Keratinocyte (primary cell): ENCODE measurements at regions not wholly inside any gene's neighbourhood (a gene's known extent, or its start where the extent isn't known, plus 50 kb on each side); places are given as distances from the start of the nearest gene placed in this dataset.
A peak's percentile ranks its signal among the peaks of the same experiment; 100 is the strongest.

Experiments used
- DNase-seq: peaks from one replicate; pipeline ENCODE4 v3.0.0-alpha.2; 2011; ENCODE audit warnings: low read depth, missing footprints, low spot score
- FAIRE-seq: peaks from 2 replicates; lab custom pipeline; 2011; peaks lifted over from hg19 to GRCh38; lab: Jason Lieb, UNC
- H2AFZ ChIP-seq: 2 replicates; pipeline ENCODE4 v1.6.0; 2012; ENCODE audit warnings: low read length, control low read depth, inconsistent platforms; ENCODE audit not compliant: control insufficient read depth
- H3K27ac ChIP-seq: 2 replicates; pipeline ENCODE4 v1.5.1; 2011; ENCODE audit warnings: low read length; ENCODE audit not compliant: control insufficient read depth, insufficient read depth
- H3K27me3 ChIP-seq: 3 replicates; pipeline ENCODE4 v1.6.0; 2011; ENCODE audit warnings: low read length; ENCODE audit not compliant: control insufficient read depth, insufficient read depth; ENCODE audit errors: extremely low read depth
- H3K36me3 ChIP-seq, 2 experiments: 2 replicates in 1 of 2; 3 replicates in 1 of 2; pipeline ENCODE4 v1.5.1; 2011; ENCODE audit warnings: low read length in 2 of 2, mild to moderate bottlenecking in 1 of 2; ENCODE audit not compliant: control insufficient read depth in 2 of 2, insufficient read depth in 2 of 2; ENCODE audit errors: extremely low read depth in 1 of 2
- H3K4me1 ChIP-seq: 3 replicates; pipeline ENCODE4 v1.5.1; 2011; ENCODE audit warnings: low read length; ENCODE audit not compliant: control insufficient read depth, insufficient read depth; ENCODE audit errors: extremely low read depth
- H3K4me2 ChIP-seq: 3 replicates; pipeline ENCODE4 v1.6.0; 2011; ENCODE audit warnings: low read depth, low read length; ENCODE audit not compliant: control insufficient read depth, insufficient read depth; ENCODE audit errors: extremely low read depth
- H3K4me3 ChIP-seq, 3 experiments: fragments of 200-600 bp in 1 of 3; sonication (generic) in 1 of 3; 2 replicates in 2 of 3; 3 replicates in 1 of 3; pipeline ENCODE4 v1.5.1; 2011 to 2016; ENCODE audit warnings: low read length in 3 of 3, mild to moderate bottlenecking in 3 of 3, control low read depth in 2 of 3, inconsistent platforms in 1 of 3, low read depth in 1 of 3, mixed read lengths in 1 of 3, mixed run types in 1 of 3, moderate library complexity in 1 of 3; ENCODE audit not compliant: control insufficient read depth in 2 of 3, insufficient read depth in 2 of 3; ENCODE audit errors: extremely low read depth in 1 of 3
- H3K79me2 ChIP-seq: 2 replicates; pipeline ENCODE4 v1.6.0; 2012; ENCODE audit warnings: low read length; ENCODE audit not compliant: control insufficient read depth, insufficient read depth
- H3K9ac ChIP-seq: 3 replicates; pipeline ENCODE4 v1.6.0; 2011; ENCODE audit warnings: low read length; ENCODE audit not compliant: control insufficient read depth, insufficient read depth; ENCODE audit errors: extremely low read depth
- H3K9me1 ChIP-seq: 3 replicates; pipeline ENCODE4 v1.6.0; 2011; ENCODE audit warnings: low read length; ENCODE audit not compliant: control insufficient read depth, insufficient read depth; ENCODE audit errors: extremely low read depth
- H3K9me3 ChIP-seq: 2 replicates; pipeline ENCODE4 v1.5.1; 2012; ENCODE audit warnings: low read depth, low read length; ENCODE audit not compliant: control insufficient read depth
- H4K20me1 ChIP-seq: 3 replicates; pipeline ENCODE4 v1.6.0; 2011; ENCODE audit warnings: low read length; ENCODE audit not compliant: control insufficient read depth, insufficient read depth; ENCODE audit errors: extremely low read depth
- CTCF ChIP-seq, 3 experiments: IDR thresholded peaks in 1 of 3; conservative IDR thresholded peaks in 1 of 3; optimal IDR thresholded peaks in 1 of 3; 2 replicates in 2 of 3; 3 replicates in 1 of 3; pipeline versions ENCODE3 to v1.5.1; 2011; ENCODE audit warnings: low read length in 3 of 3, mild to moderate bottlenecking in 3 of 3, moderate library complexity in 2 of 3, control low read depth in 1 of 3, inconsistent platforms in 1 of 3; ENCODE audit not compliant: insufficient read depth in 2 of 3; ENCODE audit errors: extremely low read depth in 1 of 3
- EZH2 ChIP-seq: IDR thresholded peaks from one replicate; pipeline ENCODE4 v1.6.1; 2012; ENCODE audit warnings: inconsistent platforms, mild to moderate bottlenecking, low read length, moderate library complexity
- dilution Hi-C: fragments of 300-500 bp; cut with MboI; formaldehyde crosslinking; loops from one replicate; pipeline ENCODE4 v1.7.0; 2020; ENCODE audit warnings: low sequenced_read_pairs; ENCODE audit not compliant: extremely low pct_ligation_motif_present

DNA sequence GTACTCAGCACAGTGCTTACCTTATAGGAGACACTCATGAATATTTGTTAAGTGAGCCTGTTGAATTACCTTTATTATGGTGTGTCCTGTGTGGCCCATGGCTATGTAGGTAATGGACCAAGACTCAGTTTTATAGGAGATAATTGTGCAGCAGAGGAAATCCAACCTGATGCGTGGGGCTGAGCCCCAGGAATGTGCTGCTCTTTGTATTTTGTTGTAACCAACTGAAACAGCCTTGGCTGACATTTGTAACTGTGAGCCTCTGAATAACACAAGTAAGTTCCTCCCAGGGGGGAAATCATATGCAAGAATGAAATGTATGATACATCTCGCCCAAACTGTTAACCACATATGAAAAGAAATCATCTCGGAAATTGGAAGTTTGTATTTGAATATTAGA, 364.2 kb upstream of the ZP4 start:
- Histone ChIP-seq H3K4me1 (no peaks in the 10 kb centered on the region), H3K27me3 (no peaks in the 10 kb centered on the region), H3K9me1 (no peaks in the 10 kb centered on the region), H2AFZ (no peak overlapping the region), H3K36me3 (no peaks in the 10 kb centered on the region), H3K27ac (no peak overlapping the region), H4K20me1 (no peaks in the 10 kb centered on the region), H3K4me2 (no peak overlapping the region), H3K79me2 (no peaks in the 10 kb centered on the region), H3K9ac (no peak overlapping the region), H3K4me3 (no peak overlapping the region), H3K9me3 (no peaks in the 10 kb centered on the region)
- DNase-seq = no peak
- TF ChIP-seq CTCF (optimal IDR thresholded peaks at IDR 0.05 in 1 of 3, IDR thresholded peaks at IDR 0.05 in 1 of 3, conservative IDR thresholded peaks at IDR 0.05 in 1 of 3; ENCODE audit: extremely low read depth in 1 of 3, insufficient read depth in 2 of 3, low read length in 3 of 3) (no peak), EZH2 (no peak)
- dilution Hi-C loops = no loop called here
- no peak for FAIRE-seq

DNA sequence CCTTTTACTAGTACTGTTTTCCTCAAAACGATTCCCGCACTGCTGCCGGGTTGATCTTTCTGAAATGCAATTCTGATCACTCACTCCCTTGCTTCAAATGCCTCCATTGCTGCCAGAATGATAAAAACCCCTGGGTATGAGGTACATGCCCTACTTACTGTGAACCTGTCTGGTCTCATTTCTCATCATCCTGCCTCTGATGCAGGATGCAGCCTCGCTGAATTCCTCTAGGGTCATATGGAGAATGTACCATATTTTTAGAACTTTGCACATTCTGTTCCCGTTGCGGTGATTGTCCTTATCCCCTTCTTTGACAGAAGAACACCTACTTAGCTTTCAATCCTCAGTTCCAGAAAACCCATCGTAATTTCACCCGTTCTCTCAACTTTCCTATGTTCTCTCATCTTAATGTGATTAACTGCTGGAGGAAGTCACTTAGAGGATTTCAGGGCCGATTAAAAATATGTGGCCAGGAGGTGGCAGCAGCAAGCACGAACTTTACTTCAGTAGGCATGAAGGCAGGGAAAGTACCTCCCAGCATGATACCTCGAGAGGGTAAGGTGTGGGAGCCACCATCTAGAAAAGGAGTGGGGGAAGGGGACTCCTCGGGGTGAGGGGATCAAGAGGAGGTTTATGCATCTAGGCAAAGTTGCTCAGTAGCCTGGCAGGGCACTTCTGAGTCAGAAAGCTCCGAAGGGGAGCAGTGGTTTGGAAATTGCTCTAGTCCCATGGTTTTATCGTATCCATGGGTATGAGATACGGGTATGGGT, 361.5 kb upstream of the ZP4 start:
- Histone ChIP-seq H3K4me2 (no peak overlapping the region), H3K27ac (no peak overlapping the region), H3K9me3 (no peaks in the 10 kb centered on the region), H3K4me3 (no peak overlapping the region), H3K4me1 (no peaks in the 10 kb centered on the region), H3K27me3 (no peaks in the 10 kb centered on the region), H4K20me1 (no peaks in the 10 kb centered on the region), H3K79me2 (no peaks in the 10 kb centered on the region), H3K9ac (no peak overlapping the region), H3K9me1 (no peaks in the 10 kb centered on the region), H2AFZ (no peak overlapping the region), H3K36me3 (no peaks in the 10 kb centered on the region)
- dilution Hi-C loops = no loop called here
- no peak for TF ChIP-seq EZH2
- peak; percentile 40 to 78 (median 46) for TF ChIP-seq CTCF (optimal IDR thresholded peaks at IDR 0.05 in 1 of 3, IDR thresholded peaks at IDR 0.05 in 1 of 3, conservative IDR thresholded peaks at IDR 0.05 in 1 of 3; ENCODE audit: extremely low read depth in 1 of 3, insufficient read depth in 2 of 3, low read length in 3 of 3)
- DNase-seq (no peak), FAIRE-seq (peak; percentile 59)
